ENCODE measurements at regions not wholly inside any gene's neighbourhood (a gene's known extent, or its start where the extent isn't known, plus 50 kb on each side); places are given as distances from the start of the nearest gene placed in this dataset.

DNA sequence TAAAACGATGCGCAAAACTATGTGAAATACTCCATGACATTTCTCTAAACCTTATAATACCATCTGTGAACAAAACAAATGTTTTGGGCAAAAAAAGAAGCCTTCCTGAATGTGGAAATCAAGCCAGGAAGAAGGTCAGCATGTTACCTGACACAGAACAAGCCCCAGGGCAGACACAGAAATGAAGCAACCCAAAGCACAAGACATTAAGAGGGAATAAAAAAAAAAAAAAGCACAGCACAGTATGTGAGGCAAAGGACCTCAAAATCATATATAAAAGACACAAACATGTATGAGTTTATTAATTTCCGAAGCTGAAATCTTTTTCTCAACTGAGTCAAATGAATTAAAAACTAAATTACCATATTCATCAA is 161.8 kb downstream of the SKIDA1 start:
- TF ChIP-seq POLR2AphosphoS5 (IDR thresholded peaks at IDR 0.05) (no peak), POLR2A (IDR thresholded peaks at IDR 0.05) (no peak), CTCF (IDR thresholded peaks at IDR 0.05) (no peak), EP300 (IDR thresholded peaks at IDR 0.05) (no peak)

Measured in stomach (tissue), 4 donors.